ENCODE measurements at regions not wholly inside any gene's neighbourhood (a gene's known extent, or its start where the extent isn't known, plus 50 kb on each side); places are given as distances from the start of the nearest gene placed in this dataset.

DNA sequence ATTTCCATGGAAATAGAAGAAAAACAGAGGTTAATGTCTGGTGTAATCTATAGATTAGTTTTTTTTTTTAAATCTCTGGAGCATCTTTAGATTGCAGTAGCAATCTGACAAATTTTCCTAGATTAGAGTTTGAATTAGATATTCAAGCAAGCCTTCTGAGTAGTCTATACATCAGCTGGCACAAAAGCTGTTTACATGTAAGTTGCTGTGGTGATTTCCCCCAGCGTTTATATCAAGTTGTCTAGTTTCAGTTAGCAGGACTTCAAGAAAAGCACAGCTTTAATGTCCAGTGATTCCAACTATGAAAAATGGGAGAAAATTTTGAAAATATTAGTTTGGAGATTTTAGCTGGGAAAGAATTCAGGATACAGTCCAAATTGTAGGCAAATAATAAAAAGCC lies 605.0 kb upstream of the USP15 start:
- in situ Hi-C loops (cut with MboI; ENCODE audit: low sequenced_read_pairs) = no loop called here

- in situ Hi-C loops (cut with MboI; ENCODE audit: low sequenced_read_pairs) = no loop called here
Observed at GRCh38 chr12:61667676-61668075, 592.5 kb upstream of the USP15 start.

- in situ Hi-C loops (cut with MboI; ENCODE audit: low sequenced_read_pairs) = loop anchor here (25.0 kb wide), 1 partner anchor 89 kb away; no protein-coding TSS in a partner anchor
Observed at GRCh38 chr12:61676520-61676919, 583.7 kb upstream of the USP15 start.

DNA sequence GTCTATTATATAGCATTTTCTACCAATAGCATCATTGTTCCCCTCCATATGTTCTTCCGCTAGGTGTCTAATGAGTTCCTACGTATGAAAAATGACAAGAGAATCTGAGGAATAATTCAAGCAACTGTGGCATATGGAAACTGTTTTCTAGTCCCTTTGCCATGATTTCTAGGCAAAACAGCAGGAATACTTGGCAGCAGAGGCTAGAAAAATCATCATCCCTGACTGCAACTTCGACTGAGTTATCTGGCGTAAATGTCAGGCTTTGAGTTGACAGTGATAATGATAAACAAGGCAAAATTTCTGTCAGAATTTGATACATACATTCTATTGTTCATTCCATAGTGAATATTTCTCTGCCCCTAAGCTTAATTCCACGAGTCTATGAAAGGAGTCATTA lies 572.8 kb upstream of the USP15 start:
- in situ Hi-C loops (cut with MboI; ENCODE audit: low sequenced_read_pairs) = loop anchor here (25.0 kb wide), 1 partner anchor 100 kb away; no protein-coding TSS in a partner anchor

DNA sequence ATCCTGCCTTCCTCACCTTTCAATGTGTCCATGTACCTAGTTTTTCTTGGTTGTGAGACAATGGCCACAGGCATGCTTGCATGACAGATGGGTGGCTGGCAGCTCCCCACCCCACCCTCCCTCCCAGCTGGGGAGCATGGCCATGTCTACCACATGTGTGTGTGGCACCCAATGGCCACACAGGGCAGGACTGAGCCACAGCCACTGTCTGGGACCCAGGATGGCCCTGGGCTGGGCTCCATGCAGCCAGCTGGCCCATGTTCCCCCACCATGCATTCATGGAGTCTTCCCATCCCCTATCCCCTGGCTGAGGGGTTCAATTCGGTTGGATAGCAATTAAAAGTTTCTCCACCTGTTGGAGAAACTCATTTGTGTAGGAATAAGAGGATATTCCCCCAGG lies 566.0 kb upstream of the USP15 start:
- in situ Hi-C loops (cut with MboI; ENCODE audit: low sequenced_read_pairs) = loop anchor here (25.0 kb wide), 1 partner anchor 107 kb away; no protein-coding TSS in a partner anchor

GRCh38 chr12:61701471-61701870 lies 558.7 kb upstream of the USP15 start:
- in situ Hi-C loops (cut with MboI; ENCODE audit: low sequenced_read_pairs) = no loop called here

GRCh38 chr12:61706783-61707182 lies 553.4 kb upstream of the USP15 start:
- in situ Hi-C loops (cut with MboI; ENCODE audit: low sequenced_read_pairs) = no loop called here

DNA sequence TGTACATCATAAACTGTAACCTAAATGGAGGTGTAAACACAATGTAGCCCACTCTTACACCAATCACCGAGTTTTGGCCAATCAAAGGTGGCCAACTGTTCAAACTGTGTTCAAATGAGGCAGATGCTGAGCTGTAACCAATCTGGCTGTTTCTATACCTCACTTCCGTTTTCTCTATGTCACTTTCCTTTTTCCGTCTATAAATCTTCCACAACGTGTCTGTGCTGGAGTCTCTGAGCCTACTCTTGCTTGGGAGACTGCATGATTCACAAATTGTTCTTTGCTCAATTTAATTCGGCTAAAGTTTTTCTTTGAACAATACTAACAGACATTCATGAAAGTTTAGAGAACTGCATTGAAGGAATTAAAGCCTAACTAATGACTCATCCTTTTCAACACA lies 547.1 kb upstream of the USP15 start:
- in situ Hi-C loops (cut with MboI; ENCODE audit: low sequenced_read_pairs) = no loop called here

GRCh38 chr12:61717986-61718385 lies 542.2 kb upstream of the USP15 start:
- in situ Hi-C loops (cut with MboI; ENCODE audit: low sequenced_read_pairs) = no loop called here

DNA sequence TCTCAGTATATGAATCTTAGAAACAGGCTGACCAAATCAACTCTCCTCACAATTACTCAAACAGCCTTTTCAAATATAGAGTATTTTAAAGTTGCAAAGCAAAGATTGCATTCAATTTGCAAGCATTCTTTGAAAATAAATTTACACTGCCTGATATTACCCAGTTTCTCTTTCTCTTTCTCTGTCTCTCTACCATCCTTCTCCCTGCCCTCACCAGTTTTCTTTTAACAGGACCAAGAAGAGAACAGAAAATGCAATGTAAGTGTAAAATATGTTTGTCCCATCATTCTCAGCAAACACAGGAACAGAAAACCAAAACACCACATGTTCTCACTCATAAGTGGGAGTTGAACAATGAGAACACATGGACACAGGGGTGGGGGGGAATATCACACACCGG lies 520.3 kb upstream of the USP15 start:
- in situ Hi-C loops (cut with MboI; ENCODE audit: low sequenced_read_pairs) = no loop called here

DNA sequence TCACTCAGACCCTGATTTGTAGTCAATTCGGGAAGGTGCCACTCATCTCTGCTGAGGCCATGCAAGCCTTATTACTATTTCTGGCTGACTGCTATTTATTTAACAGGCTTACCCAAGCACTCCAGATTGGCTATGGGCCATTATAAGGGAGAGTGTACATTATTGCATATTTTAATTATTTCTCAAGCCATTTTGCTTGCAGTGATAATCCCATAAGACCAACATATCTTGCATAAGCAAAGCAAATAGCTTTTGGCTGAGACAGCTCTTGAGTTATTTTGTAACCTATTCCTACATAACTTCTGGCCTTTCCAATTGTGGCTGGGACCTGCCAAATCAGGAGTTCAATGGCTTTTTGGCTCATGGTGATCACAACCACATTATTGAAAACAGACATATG lies 509.6 kb upstream of the USP15 start:
- in situ Hi-C loops (cut with MboI; ENCODE audit: low sequenced_read_pairs) = no loop called here

DNA sequence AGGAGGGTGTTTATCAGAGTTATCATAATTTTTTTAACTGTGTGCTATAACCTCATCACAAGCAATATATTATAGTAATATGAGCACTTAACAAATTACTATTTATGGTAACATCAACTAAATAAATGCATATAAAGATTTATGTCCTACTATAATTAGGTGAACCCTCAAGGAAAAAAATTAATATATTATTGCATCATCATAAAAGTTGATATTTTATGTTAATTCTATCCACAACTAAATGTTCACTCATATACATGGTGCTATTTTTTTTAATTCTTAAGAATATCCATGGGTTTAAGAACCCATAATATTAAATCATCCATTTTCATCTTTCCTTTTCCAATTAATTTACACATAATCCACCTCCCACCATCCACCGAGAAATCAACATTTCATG lies 506.0 kb upstream of the USP15 start:
- in situ Hi-C loops (cut with MboI; ENCODE audit: low sequenced_read_pairs) = no loop called here

- in situ Hi-C loops (cut with MboI; ENCODE audit: low sequenced_read_pairs) = no loop called here
Observed at GRCh38 chr12:61757831-61758505, 502.2 kb upstream of the USP15 start.

GRCh38 chr12:61758661-61759060 lies 501.5 kb upstream of the USP15 start:
- in situ Hi-C loops (cut with MboI; ENCODE audit: low sequenced_read_pairs) = no loop called here

GRCh38 chr12:61765926-61766325 lies 494.3 kb upstream of the USP15 start:
- in situ Hi-C loops (cut with MboI; ENCODE audit: low sequenced_read_pairs) = no loop called here

DNA sequence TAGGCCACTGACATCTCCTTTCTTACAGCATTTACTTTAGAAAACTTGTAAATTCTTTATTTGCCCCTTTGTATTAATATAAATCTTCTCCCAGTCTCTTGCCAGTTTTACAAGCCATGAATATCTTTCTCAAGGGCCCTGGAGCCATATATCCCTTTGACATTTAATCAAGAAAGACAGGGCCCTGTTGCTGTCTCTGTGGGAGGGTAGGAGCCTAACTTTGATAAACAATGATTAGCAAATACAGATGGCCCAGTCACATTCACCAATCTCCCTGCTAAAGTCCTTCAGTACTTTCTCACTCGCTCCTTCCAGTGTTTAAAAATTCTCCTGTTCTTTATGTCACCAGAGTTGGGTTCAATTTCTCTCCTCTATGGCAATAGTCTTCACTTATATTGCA lies 479.8 kb upstream of the USP15 start:
- in situ Hi-C loops (cut with MboI; ENCODE audit: low sequenced_read_pairs) = no loop called here

- in situ Hi-C loops (cut with MboI; ENCODE audit: low sequenced_read_pairs) = no loop called here
Observed at GRCh38 chr12:61781021-61781581, 479.1 kb upstream of the USP15 start.

DNA sequence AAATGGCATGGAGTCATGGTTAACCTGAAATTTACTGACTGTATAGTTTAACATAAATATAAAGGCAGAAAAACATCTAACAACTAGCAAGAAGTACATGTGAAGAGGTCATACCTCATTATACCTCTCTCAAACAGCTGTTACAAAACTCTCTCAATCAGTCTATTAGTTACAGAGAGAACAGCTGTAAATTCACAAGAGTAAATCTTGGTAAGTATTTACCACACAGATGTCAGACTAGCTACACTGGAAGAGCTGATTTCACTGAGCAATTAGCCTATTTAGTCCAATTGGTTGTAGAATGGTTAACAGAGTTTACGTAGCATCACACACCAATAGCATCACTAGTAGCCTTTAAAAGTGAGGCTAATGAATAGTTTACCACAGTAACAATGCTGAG lies 463.4 kb upstream of the USP15 start:
- in situ Hi-C loops (cut with MboI; ENCODE audit: low sequenced_read_pairs) = no loop called here

GRCh38 chr12:61797266-61797665 lies 462.9 kb upstream of the USP15 start:
- in situ Hi-C loops (cut with MboI; ENCODE audit: low sequenced_read_pairs) = no loop called here

DNA sequence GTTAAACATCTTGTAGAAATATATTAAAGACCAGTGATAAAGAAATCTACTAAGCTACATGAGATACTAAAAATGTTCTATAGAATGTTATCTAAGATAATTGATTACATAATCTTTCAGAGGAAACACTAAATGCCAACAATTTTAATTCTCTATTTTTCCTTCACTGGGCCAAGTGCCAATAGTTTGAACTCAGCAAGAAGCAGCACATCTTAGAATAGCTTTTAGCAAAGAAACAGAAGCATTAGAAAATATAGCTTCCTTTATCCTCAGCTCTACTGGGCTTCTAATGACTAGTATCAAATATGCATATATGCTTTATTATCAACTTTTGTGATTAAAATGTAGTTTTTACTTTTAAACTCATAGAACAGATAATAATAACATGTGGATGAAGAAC lies 461.4 kb upstream of the USP15 start:
- in situ Hi-C loops (cut with MboI; ENCODE audit: low sequenced_read_pairs) = no loop called here

- in situ Hi-C loops (cut with MboI; ENCODE audit: low sequenced_read_pairs) = no loop called here
Observed at GRCh38 chr12:61804301-61804700, 455.9 kb upstream of the USP15 start.

DNA sequence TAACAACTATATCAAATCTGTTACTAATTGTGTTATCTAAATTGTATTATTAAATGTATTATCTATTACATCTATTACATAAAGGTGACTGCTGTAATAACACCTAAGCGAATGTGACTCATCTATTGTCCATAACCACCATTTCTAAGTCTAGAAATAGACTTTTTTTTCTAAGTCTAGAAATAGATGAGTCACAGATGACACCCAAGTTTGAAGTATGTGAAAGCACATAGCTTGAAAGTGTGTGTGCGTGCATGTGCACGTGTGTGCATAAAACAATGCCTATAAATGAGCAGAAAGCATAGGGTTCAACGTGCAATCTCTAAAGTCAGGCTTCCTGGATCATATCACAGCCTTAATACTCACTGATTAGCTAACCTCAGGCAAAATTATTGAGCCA lies 451.3 kb upstream of the USP15 start:
- in situ Hi-C loops (cut with MboI; ENCODE audit: low sequenced_read_pairs) = no loop called here

- in situ Hi-C loops (cut with MboI; ENCODE audit: low sequenced_read_pairs) = no loop called here
Observed at GRCh38 chr12:61810486-61810885, 449.7 kb upstream of the USP15 start.

All from HL-60/S4 treated with phorbol 12-myristate 13-acetate at 8.2 ng/mL for 4 days and 3 days (cell line).